ENCODE measurements at regions not wholly inside any gene's neighbourhood (a gene's known extent, or its start where the extent isn't known, plus 50 kb on each side); places are given as distances from the start of the nearest gene placed in this dataset.

GRCh38 chr18:42401131-42401673 lies 446.2 kb downstream of the PIK3C3 start:
- intact Hi-C loops (cut with DNase I) = no loop called here
- no peaks in the 10 kb centered on the region for H3K36me3 ChIP-seq (ENCODE audit: insufficient read depth in 1 of 2, low read depth in 1 of 2)
- no peak for TF ChIP-seq CTCF (IDR thresholded peaks at IDR 0.05)
- no peaks in the 10 kb centered on the region for H3K27me3 ChIP-seq (ENCODE audit: insufficient read depth in 3 of 3, low read length in 2 of 3)
- WGBS, 3 donors = 78 to 91% (median 81%) methylated on average over 4 of the region's 4 CpGs
- ATAC-seq = no peak
- no peaks in the 10 kb centered on the region for H3K9me3 ChIP-seq
- H3K4me1 ChIP-seq = no peaks in the 10 kb centered on the region
- no peak overlapping the region for H3K27ac ChIP-seq
- no peak for DNase-seq
- no peak overlapping the region for H3K4me3 ChIP-seq

- no peak for DNase-seq
- no peak for ATAC-seq
- no peak overlapping the region for H3K27ac ChIP-seq
- no peaks in the 10 kb centered on the region for H3K9me3 ChIP-seq
- TF ChIP-seq CTCF (IDR thresholded peaks at IDR 0.05) = no peak
- H3K27me3 ChIP-seq (ENCODE audit: insufficient read depth in 3 of 3, low read length in 2 of 3) = no peaks in the 10 kb centered on the region
- H3K4me3 ChIP-seq = no peak overlapping the region
- 39 to 47% (median 41%) methylated on average over 2 of the region's 2 CpGs for WGBS, 3 donors
- intact Hi-C loops (cut with DNase I) = no loop called here
- no peaks in the 10 kb centered on the region for H3K36me3 ChIP-seq (ENCODE audit: insufficient read depth in 1 of 2, low read depth in 1 of 2)
- no peaks in the 10 kb centered on the region for H3K4me1 ChIP-seq
These were observed 449.1 kb downstream of the PIK3C3 start for GRCh38 chr18:42404151-42404550.

- 65 to 91% (median 78%) methylated on average over 5 of the region's 5 CpGs for WGBS, 3 donors
- no peak for TF ChIP-seq CTCF (IDR thresholded peaks at IDR 0.05)
These were observed 454.0 kb downstream of the PIK3C3 start for GRCh38 chr18:42409005-42409404.

GRCh38 chr18:42412281-42412680 lies 457.2 kb downstream of the PIK3C3 start:
- no peak overlapping the region for H3K4me3 ChIP-seq
- no peaks in the 10 kb centered on the region for H3K27me3 ChIP-seq (ENCODE audit: insufficient read depth in 3 of 3, low read length in 2 of 3)
- DNase-seq (no peak), ATAC-seq (no peak)
- TF ChIP-seq CTCF (IDR thresholded peaks at IDR 0.05) = no peak
- no peaks in the 10 kb centered on the region for H3K4me1 ChIP-seq
- H3K36me3 ChIP-seq (ENCODE audit: insufficient read depth in 1 of 2, low read depth in 1 of 2) = no peaks in the 10 kb centered on the region
- WGBS, 3 donors = 74 to 82% (median 79%) methylated on average over 2 of the region's 2 CpGs
- intact Hi-C loops (cut with DNase I) = no loop called here
- H3K27ac ChIP-seq = no peak overlapping the region
- H3K9me3 ChIP-seq = no peaks in the 10 kb centered on the region

More at GRCh38 chr18:42409005-42409404, 454.0 kb downstream of the PIK3C3 start:
- Histone ChIP-seq H3K36me3 (ENCODE audit: insufficient read depth in 1 of 2, low read depth in 1 of 2) (no peaks in the 10 kb centered on the region), H3K27me3 (ENCODE audit: insufficient read depth in 3 of 3, low read length in 2 of 3) (no peaks in the 10 kb centered on the region), H3K4me3 (no peak overlapping the region), H3K9me3 (no peaks in the 10 kb centered on the region), H3K27ac (no peak overlapping the region), H3K4me1 (no peaks in the 10 kb centered on the region)
- DNase-seq (no peak), ATAC-seq (no peak)
- intact Hi-C loops (cut with DNase I) = no loop called here

GRCh38 chr18:42412896-42413295 lies 457.9 kb downstream of the PIK3C3 start:
- Histone ChIP-seq H3K4me3 (no peak overlapping the region), H3K27me3 (ENCODE audit: insufficient read depth in 3 of 3, low read length in 2 of 3) (no peaks in the 10 kb centered on the region), H3K9me3 (no peaks in the 10 kb centered on the region), H3K27ac (no peak overlapping the region), H3K36me3 (ENCODE audit: insufficient read depth in 1 of 2, low read depth in 1 of 2) (no peaks in the 10 kb centered on the region), H3K4me1 (no peaks in the 10 kb centered on the region)
- TF ChIP-seq CTCF (IDR thresholded peaks at IDR 0.05) = no peak
- ATAC-seq (no peak), DNase-seq (no peak)
- 89 to 92% (median 91%) methylated on average over 2 of the region's 2 CpGs for WGBS, 3 donors
- intact Hi-C loops (cut with DNase I) = no loop called here

Data from psoas muscle (tissue), 7 donors.